ENCODE measurements at regions not wholly inside any gene's neighbourhood (a gene's known extent, or its start where the extent isn't known, plus 50 kb on each side); places are given as distances from the start of the nearest gene placed in this dataset.

DNA sequence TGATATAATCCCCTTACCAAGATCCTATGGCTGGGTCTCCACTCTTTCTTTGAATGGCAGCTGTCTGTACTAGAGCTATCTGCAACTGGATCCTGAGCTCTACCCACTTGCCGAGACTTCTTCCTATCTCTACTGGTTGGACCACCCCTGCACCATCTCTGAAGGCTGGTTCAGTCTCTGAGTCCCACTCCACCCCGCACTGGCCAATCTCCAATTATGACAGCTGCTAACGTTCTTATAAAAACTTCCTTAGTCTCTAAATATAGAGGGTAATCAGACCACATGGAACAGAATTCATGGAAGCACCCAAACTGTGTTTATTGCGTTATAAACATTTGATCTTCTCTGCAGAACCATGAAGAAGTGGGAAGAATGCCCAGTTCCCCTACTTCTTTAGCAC lies 186.6 kb upstream of the EEA1 start:
- TF ChIP-seq POLR2A (IDR thresholded peaks at IDR 0.05) = no peak
- TF ChIP-seq, protein P1, sequence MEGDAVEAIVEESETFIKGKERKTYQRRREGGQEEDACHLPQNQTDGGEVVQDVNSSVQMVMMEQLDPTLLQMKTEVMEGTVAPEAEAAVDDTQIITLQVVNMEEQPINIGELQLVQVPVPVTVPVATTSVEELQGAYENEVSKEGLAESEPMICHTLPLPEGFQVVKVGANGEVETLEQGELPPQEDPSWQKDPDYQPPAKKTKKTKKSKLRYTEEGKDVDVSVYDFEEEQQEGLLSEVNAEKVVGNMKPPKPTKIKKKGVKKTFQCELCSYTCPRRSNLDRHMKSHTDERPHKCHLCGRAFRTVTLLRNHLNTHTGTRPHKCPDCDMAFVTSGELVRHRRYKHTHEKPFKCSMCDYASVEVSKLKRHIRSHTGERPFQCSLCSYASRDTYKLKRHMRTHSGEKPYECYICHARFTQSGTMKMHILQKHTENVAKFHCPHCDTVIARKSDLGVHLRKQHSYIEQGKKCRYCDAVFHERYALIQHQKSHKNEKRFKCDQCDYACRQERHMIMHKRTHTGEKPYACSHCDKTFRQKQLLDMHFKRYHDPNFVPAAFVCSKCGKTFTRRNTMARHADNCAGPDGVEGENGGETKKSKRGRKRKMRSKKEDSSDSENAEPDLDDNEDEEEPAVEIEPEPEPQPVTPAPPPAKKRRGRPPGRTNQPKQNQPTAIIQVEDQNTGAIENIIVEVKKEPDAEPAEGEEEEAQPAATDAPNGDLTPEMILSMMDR (IDR thresholded peaks at IDR 0.05) = no peak

All from uterus (tissue), 2 donors.